Stimulated activated CD8-positive, alpha-beta memory T cell treated with anti-CD3 and anti-CD28 coated beads, Interleukin-15, amount 100 ng/mL, for 1 hour (primary cell): ENCODE measurements at regions not wholly inside any gene's neighbourhood (a gene's known extent, or its start where the extent isn't known, plus 50 kb on each side); places are given as distances from the start of the nearest gene placed in this dataset.

ENCODE experiments used
- DNase-seq: peaks from one replicate; pipeline ENCODE4 v3.0.0-alpha.2; 2020; ENCODE audit warnings: low read depth

GRCh38 chrX:22664826-22665225, 334.9 kb upstream of the DDX53 start:
- DNase-seq, result no peak

- no peak for DNase-seq
Observed at GRCh38 chrX:22665818-22666217, 333.9 kb upstream of the DDX53 start.

GRCh38 chrX:22666441-22666840, 333.3 kb upstream of the DDX53 start:
- DNase-seq, result no peak

- DNase-seq, result no peak
Observed at GRCh38 chrX:22674932-22675331, 324.8 kb upstream of the DDX53 start.

GRCh38 chrX:22686138-22686541, 313.6 kb upstream of the DDX53 start:
- DNase-seq, result no peak

GRCh38 chrX:22689290-22689689, 310.5 kb upstream of the DDX53 start:
- no peak for DNase-seq

- no peak for DNase-seq
Observed at GRCh38 chrX:22690116-22690515, 309.6 kb upstream of the DDX53 start.

GRCh38 chrX:22691966-22692565, 307.7 kb upstream of the DDX53 start:
- DNase-seq, result no peak

- DNase-seq, result no peak
Observed at GRCh38 chrX:22698151-22698550, 301.6 kb upstream of the DDX53 start.

GRCh38 chrX:22699581-22700091, 300.1 kb upstream of the DDX53 start:
- DNase-seq, result no peak

GRCh38 chrX:22712942-22713341, 286.8 kb upstream of the DDX53 start:
- no peak for DNase-seq

- DNase-seq, result no peak
Observed at GRCh38 chrX:22730542-22730941, 269.2 kb upstream of the DDX53 start.

GRCh38 chrX:22737541-22737940, 262.2 kb upstream of the DDX53 start:
- no peak for DNase-seq

GRCh38 chrX:22739276-22739675, 260.5 kb upstream of the DDX53 start:
- no peak for DNase-seq

- DNase-seq, result no peak
Observed at GRCh38 chrX:22740836-22741235, 258.9 kb upstream of the DDX53 start.

GRCh38 chrX:22742174-22742573, 257.6 kb upstream of the DDX53 start:
- no peak for DNase-seq

GRCh38 chrX:22746081-22746480, 253.7 kb upstream of the DDX53 start:
- DNase-seq, result no peak

- peak; percentile 2 for DNase-seq
Observed at GRCh38 chrX:22748093-22748999, 251.4 kb upstream of the DDX53 start.

- DNase-seq, result no peak
Observed at GRCh38 chrX:22758807-22759481, 240.8 kb upstream of the DDX53 start.

GRCh38 chrX:22760513-22761057, 239.2 kb upstream of the DDX53 start:
- DNase-seq, result no peak

- no peak for DNase-seq
Observed at GRCh38 chrX:22788221-22788620, 211.5 kb upstream of the DDX53 start.

- DNase-seq, result no peak
Observed at GRCh38 chrX:22795671-22796070, 204.1 kb upstream of the DDX53 start.

- no peak for DNase-seq
Observed at GRCh38 chrX:22800360-22800759, 199.4 kb upstream of the DDX53 start.
